RWPE2 (cell line): ENCODE measurements at regions not wholly inside any gene's neighbourhood (a gene's known extent, or its start where the extent isn't known, plus 50 kb on each side); places are given as distances from the start of the nearest gene placed in this dataset.
A peak's percentile ranks its signal among the peaks of the same experiment; 100 is the strongest.

Experiments
- ATAC-seq: fragments of 200-7000 bp; cut with Tn5 transposase; 3 replicates; pipeline ENCODE4 v1.9.1; 2021; ENCODE audit warnings: low read depth
- DNase-seq: peaks from one replicate; pipeline ENCODE4 v3.0.0-alpha.2; 2020; ENCODE audit warnings: low spot score
- H3K27ac ChIP-seq: fragments of 450-650 bp; 2 replicates; pipeline ENCODE4 v1.5.1; 2017; ENCODE audit warnings: mild to moderate bottlenecking; ENCODE audit not compliant: poor library complexity, severe bottlenecking
- H3K27me3 ChIP-seq: fragments of 250-450 bp; sonication (Bioruptor Pico); 2 replicates; pipeline ENCODE4 v1.5.1; 2021; ENCODE audit warnings: mild to moderate bottlenecking, moderate library complexity; ENCODE audit not compliant: insufficient read depth, poor library complexity, severe bottlenecking
- H3K36me3 ChIP-seq: fragments of 250-450 bp; sonication (Bioruptor Pico); 2 replicates; pipeline ENCODE4 v1.5.1; 2020; ENCODE audit warnings: low read depth, mild to moderate bottlenecking, moderate library complexity
- H3K4me1 ChIP-seq: fragments of 250-450 bp; sonication (Bioruptor Pico); 2 replicates; pipeline ENCODE4 v1.5.1; 2021; ENCODE audit warnings: mild to moderate bottlenecking, moderate library complexity; ENCODE audit not compliant: insufficient read depth, poor library complexity, severe bottlenecking
- H3K4me3 ChIP-seq: fragments of 250-450 bp; sonication (Bioruptor Pico); 2 replicates; pipeline ENCODE4 v1.5.1; 2021; ENCODE audit warnings: mild to moderate bottlenecking, moderate library complexity; ENCODE audit not compliant: severe bottlenecking
- H3K9me3 ChIP-seq: fragments of 250-450 bp; sonication (Bioruptor Pico); 2 replicates; pipeline ENCODE4 v1.5.1; 2021; ENCODE audit warnings: mild to moderate bottlenecking, moderate library complexity; ENCODE audit not compliant: severe bottlenecking
- TF ChIP-seq, protein P1 (sequence below): fragments of 450-650 bp; IDR thresholded peaks from one replicate; pipeline ENCODE4 v1.5.1; 2017; ENCODE audit warnings: mild to moderate bottlenecking, moderate library complexity; ENCODE audit not compliant: poor library complexity, severe bottlenecking

DNA sequence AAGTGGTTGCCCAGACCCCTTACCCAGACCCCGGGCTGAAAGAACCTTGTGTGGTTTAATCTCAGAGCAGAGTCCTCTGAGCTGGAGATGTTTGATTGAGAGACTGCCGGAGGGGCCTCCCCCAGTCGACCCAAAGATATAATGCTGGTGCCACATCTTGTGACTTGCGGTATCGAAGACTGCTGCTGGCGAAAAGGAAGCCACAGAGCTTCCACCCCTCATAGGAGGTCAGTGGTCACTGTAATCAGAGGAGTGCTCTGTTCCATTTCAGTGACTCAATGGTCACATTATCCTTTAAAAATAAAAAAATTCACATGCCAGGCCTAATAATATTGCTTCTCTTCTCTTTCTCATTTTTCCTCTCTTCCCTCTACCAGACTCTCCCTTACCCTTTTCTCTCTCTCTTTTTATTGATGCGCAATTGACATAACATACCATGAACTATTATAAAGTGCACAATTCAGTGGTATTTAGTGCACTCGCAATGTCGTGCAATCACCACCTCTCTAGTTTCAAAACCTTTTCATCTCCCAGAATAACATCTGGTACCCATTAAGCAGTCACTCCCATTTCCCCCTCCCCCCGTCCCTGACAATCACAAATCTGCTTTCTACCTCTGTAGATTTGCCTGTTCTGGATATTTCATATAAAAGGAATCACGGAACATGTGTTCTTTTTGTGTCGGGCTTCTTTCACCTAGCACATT lies 52.6 kb upstream of the LYST start:
- peaks cover 61% of the 10 kb centered on the region for H3K4me1 ChIP-seq
- DNase-seq (no peak), ATAC-seq (no peak)
- TF ChIP-seq, protein P1, sequence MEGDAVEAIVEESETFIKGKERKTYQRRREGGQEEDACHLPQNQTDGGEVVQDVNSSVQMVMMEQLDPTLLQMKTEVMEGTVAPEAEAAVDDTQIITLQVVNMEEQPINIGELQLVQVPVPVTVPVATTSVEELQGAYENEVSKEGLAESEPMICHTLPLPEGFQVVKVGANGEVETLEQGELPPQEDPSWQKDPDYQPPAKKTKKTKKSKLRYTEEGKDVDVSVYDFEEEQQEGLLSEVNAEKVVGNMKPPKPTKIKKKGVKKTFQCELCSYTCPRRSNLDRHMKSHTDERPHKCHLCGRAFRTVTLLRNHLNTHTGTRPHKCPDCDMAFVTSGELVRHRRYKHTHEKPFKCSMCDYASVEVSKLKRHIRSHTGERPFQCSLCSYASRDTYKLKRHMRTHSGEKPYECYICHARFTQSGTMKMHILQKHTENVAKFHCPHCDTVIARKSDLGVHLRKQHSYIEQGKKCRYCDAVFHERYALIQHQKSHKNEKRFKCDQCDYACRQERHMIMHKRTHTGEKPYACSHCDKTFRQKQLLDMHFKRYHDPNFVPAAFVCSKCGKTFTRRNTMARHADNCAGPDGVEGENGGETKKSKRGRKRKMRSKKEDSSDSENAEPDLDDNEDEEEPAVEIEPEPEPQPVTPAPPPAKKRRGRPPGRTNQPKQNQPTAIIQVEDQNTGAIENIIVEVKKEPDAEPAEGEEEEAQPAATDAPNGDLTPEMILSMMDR, result no peak
- H3K36me3 ChIP-seq, result no peaks in the 10 kb centered on the region
- no peaks in the 10 kb centered on the region for H3K27me3 ChIP-seq
- no peak overlapping the region for H3K4me3 ChIP-seq
- no peaks in the 10 kb centered on the region for H3K9me3 ChIP-seq
- H3K27ac ChIP-seq, result peak overlapping the region; percentile 93

DNA sequence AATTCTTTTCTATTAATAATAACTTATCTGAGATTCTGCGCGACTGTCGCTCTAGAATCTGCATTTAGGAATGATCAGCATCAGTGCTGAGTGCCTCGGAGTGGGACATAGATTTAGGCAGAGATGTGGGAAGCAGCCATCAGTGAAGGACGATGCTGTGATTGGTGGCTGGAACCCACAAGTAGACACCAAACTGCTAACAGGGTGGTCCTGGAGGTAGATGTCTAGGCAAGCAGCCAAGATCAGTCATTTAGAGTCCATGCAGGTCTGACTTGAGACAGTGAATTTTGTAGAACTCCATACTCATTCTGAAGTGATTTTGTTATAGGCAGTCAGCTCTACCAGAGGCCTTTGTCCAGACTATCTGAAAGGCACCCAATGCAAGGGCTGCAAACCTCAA lies 51.8 kb upstream of the LYST start:
- Histone ChIP-seq H3K27me3 (no peaks in the 10 kb centered on the region), H3K4me3 (no peak overlapping the region), H3K4me1 (peaks cover 57% of the 10 kb centered on the region), H3K36me3 (no peaks in the 10 kb centered on the region), H3K27ac (peak overlapping the region; percentile 93), H3K9me3 (no peaks in the 10 kb centered on the region)
- TF ChIP-seq, protein P1, result no peak
- DNase-seq (no peak), ATAC-seq (no peak)

DNA sequence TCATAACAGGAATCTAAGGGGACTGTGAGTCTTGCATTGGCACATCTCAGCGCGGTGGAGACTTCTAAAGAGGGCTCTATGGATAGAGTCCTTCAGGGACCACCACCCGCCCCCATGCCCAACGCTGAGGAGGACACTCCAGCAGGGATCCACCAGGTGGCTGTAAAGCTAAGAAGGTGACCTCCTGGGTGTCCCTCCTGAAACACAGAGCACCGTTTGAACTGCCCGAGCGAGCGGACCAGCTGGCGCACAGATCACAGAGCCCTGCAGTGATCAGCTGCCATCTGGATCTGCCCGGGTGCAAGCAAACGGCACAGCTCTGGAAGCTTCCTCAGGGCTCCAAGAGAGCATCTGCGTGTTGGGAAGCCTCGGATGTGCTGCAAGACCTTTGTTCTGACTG lies 51.3 kb upstream of the LYST start:
- H3K36me3 ChIP-seq, result no peaks in the 10 kb centered on the region
- H3K27ac ChIP-seq, result peak overlapping the region; percentile 93
- no peak overlapping the region for H3K4me3 ChIP-seq
- H3K9me3 ChIP-seq, result no peaks in the 10 kb centered on the region
- DNase-seq, result no peak
- H3K4me1 ChIP-seq, result peaks cover 56% of the 10 kb centered on the region
- TF ChIP-seq, protein P1, result no peak
- no peaks in the 10 kb centered on the region for H3K27me3 ChIP-seq
- ATAC-seq, result no peak

DNA sequence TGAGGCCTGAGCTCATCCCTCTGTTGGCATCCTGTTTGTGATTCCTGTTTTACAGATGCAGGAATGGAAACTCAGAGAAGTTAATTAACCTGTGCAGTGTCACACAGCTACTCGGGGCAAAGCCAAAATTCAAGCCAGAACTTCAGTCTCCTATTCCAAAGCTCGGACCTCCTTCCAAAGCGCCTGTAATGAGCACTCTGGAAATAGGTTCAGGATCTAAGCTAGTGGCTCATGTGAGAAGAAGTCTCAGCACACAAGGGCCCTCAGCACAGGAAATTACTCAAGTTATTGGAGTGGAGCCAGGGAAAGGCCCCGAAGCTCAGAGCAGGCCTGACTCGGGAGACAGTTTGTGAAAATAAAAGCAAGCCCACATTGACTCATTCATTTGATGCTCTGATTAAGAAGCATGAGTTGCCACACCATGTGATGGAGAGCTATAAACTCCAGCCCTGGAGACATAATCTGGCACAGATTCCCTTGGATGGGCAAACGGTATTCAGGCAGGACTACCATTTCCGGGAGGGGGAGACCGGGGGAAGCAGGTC lies 50.6 kb upstream of the LYST start:
- ATAC-seq (peak; percentile 70), DNase-seq (peak; percentile 91)
- no peak overlapping the region for H3K4me3 ChIP-seq
- H3K36me3 ChIP-seq, result no peaks in the 10 kb centered on the region
- H3K9me3 ChIP-seq, result no peaks in the 10 kb centered on the region
- TF ChIP-seq, protein P1, result no peak
- H3K27ac ChIP-seq, result peak overlapping the region; percentile 93
- H3K27me3 ChIP-seq, result no peaks in the 10 kb centered on the region
- peaks cover 54% of the 10 kb centered on the region for H3K4me1 ChIP-seq
